Left ventricle myocardium inferior (tissue), 1 donor: ENCODE measurements at regions not wholly inside any gene's neighbourhood (a gene's known extent, or its start where the extent isn't known, plus 50 kb on each side); places are given as distances from the start of the nearest gene placed in this dataset.
"Not testable (repeated sequence)": the region's sequence is repeated elsewhere in the genome, so short reads cannot be mapped to it uniquely, and the experiment has no call there.

Experiments used
- DNase-seq: peaks from one replicate; pipeline ENCODE4 v3.0.0-alpha.2; 2020
- H3K27ac ChIP-seq: fragments of 200-600 bp; replicated peaks from 2 replicates; pipeline ENCODE4 v1.8.0; 2021
- H3K27me3 ChIP-seq: fragments of 200-600 bp; 2 replicates; pipeline ENCODE4 v1.8.0; 2021; ENCODE audit warnings: low read depth
- H3K36me3 ChIP-seq: fragments of 200-600 bp; 2 replicates; pipeline ENCODE4 v1.8.0; 2021
- H3K4me1 ChIP-seq: fragments of 200-600 bp; 2 replicates; pipeline ENCODE4 v1.8.0; 2021
- H3K4me3 ChIP-seq: fragments of 200-600 bp; 2 replicates; pipeline ENCODE4 v1.8.0; 2021; ENCODE audit warnings: mild to moderate bottlenecking, moderate library complexity
- H3K9me3 ChIP-seq: fragments of 200-600 bp; replicated peaks from 2 replicates; pipeline ENCODE4 v1.8.0; 2021
- intact Hi-C: fragments of 100-400 bp; cut with micrococcal nuclease; formaldehyde crosslinking; loops from one replicate; pipeline ENCODE4 v1.11.0; 2022
- TF ChIP-seq, protein P1 (sequence below): fragments of 200-600 bp; IDR thresholded peaks from 2 replicates; pipeline ENCODE4 v1.8.0; 2021; ENCODE audit warnings: antibody characterized with exemption, mild to moderate bottlenecking, borderline replicate concordance
- donor health status: DM: no; HTN: yes; CAD: no; lungs with severe emphysema.

DNA sequence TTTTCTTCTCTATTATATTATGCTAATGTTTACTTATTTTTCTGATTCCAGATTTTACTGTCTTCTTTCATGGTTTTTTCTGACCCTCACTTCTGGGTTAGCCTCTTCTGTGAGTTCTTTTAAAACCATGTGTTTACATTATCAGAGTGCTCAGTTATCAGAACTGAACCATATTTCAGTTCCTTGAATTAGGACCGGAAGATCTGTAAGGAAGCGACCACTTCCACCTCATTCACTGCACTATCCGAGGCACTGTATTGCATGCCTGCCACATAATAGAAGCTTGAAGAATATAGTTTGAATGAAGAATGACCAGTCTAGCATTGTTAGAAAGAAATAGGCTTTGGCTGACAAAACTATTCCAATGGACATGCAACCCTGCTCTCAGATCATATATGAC lies 281.0 kb upstream of the DEPDC1 start:
- Histone ChIP-seq H3K4me3 (no peak overlapping the region), H3K27ac (no peak overlapping the region), H3K9me3 (peaks cover 20% of the 10 kb centered on the region), H3K36me3 (no peaks in the 10 kb centered on the region), H3K27me3 (no peaks in the 10 kb centered on the region), H3K4me1 (no peaks in the 10 kb centered on the region)
- no peak for DNase-seq
- intact Hi-C loops = no loop called here
- TF ChIP-seq, protein P1, sequence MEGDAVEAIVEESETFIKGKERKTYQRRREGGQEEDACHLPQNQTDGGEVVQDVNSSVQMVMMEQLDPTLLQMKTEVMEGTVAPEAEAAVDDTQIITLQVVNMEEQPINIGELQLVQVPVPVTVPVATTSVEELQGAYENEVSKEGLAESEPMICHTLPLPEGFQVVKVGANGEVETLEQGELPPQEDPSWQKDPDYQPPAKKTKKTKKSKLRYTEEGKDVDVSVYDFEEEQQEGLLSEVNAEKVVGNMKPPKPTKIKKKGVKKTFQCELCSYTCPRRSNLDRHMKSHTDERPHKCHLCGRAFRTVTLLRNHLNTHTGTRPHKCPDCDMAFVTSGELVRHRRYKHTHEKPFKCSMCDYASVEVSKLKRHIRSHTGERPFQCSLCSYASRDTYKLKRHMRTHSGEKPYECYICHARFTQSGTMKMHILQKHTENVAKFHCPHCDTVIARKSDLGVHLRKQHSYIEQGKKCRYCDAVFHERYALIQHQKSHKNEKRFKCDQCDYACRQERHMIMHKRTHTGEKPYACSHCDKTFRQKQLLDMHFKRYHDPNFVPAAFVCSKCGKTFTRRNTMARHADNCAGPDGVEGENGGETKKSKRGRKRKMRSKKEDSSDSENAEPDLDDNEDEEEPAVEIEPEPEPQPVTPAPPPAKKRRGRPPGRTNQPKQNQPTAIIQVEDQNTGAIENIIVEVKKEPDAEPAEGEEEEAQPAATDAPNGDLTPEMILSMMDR = no peak

DNA sequence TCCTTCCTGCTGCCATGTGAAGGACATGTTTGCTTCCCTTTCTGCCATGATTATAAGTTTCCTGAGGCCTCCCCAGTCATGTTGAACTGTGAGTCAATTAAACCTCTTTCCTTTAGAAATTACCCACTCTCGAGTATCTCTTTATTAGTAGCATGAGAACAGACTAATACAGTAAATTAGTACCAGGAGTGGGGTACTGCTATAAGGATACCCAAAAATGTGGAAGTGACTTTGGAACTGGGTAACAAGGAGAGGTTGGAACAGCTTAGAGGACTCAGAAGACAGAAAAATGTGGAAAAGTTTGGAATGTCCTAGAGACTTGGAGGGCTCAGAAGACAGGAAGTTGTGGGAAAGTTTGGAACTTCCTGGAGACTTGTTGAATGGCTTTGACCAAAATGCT lies 283.0 kb upstream of the DEPDC1 start:
- H3K9me3 ChIP-seq = peaks cover 20% of the 10 kb centered on the region
- DNase-seq, H3K4me3 ChIP-seq, H3K27ac ChIP-seq, intact Hi-C loops, H3K27me3 ChIP-seq, H3K4me1 ChIP-seq, H3K36me3 ChIP-seq: not testable (repeated sequence)

DNA sequence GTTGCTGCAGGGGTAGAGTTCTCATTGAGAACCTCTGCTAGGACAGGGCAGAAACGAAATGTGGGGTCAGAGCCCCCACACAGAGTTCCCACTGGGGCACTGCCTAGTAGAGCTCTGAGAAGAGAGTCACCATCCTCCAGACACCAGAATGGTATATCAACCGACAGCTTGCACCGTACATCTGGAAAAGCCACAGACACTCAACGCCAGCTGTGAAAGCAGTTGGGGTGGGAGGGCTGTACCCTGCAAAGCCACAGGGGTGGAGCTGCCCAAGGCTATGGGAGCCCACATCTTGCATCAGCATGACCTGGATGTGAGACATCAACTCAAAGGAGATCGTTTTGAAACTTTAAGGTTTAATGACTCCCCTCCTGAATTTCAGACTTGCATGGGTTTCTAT lies 284.0 kb upstream of the DEPDC1 start:
- no peak overlapping the region for H3K4me3 ChIP-seq
- H3K36me3 ChIP-seq = no peaks in the 10 kb centered on the region
- no peak for DNase-seq
- no peaks in the 10 kb centered on the region for H3K4me1 ChIP-seq
- peaks cover 20% of the 10 kb centered on the region for H3K9me3 ChIP-seq
- no peak overlapping the region for H3K27ac ChIP-seq
- TF ChIP-seq, protein P1 = no peak
- H3K27me3 ChIP-seq = no peaks in the 10 kb centered on the region
- intact Hi-C loops = no loop called here

DNA sequence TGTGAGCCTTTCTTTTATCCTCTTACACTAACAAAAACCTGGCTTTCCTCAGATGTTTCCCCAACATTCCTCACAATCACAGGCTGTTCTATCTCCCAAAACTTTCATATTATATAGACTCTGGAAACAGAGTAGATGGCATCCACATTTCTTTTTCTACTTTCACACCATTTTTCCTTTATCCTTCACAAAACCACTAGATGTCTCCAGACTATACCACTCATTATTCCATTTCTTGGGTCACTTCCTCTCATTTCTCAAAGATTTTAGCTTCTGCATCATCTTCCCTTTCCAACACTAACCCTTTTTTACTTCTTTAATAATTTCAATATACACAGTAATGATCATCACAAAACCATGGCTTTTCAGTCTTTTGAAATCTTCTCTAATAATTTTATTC lies 286.0 kb upstream of the DEPDC1 start:
- TF ChIP-seq, protein P1 = peak; percentile 15
- Histone ChIP-seq H3K27me3 (no peaks in the 10 kb centered on the region), H3K9me3 (peaks cover 20% of the 10 kb centered on the region), H3K36me3 (no peaks in the 10 kb centered on the region), H3K4me3 (no peak overlapping the region), H3K4me1 (no peaks in the 10 kb centered on the region), H3K27ac (no peak overlapping the region)
- DNase-seq = no peak
- intact Hi-C loops = no loop called here

DNA sequence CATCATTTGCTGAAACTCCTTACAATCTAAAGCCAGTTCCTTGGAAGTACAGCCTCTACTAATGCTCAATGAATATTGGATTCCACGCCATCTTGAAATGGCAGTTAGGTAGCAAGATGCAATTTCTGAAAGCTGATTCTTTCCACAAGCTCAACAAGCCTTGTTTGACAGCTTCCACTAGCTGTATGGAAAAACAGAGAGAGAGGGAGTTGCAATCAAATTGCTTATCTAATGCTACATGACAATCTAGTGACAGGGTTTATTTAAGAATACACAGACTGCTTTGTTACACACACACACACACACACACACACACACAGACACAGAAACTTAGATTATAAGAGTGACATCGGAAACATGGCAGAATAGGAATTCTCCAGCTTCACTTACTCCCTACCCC lies 288.4 kb upstream of the DEPDC1 start:
- TF ChIP-seq, protein P1 = no peak
- peaks cover 7% of the 10 kb centered on the region for H3K9me3 ChIP-seq
- no peak overlapping the region for H3K27ac ChIP-seq
- no peaks in the 10 kb centered on the region for H3K27me3 ChIP-seq
- no peak overlapping the region for H3K4me3 ChIP-seq
- intact Hi-C loops = no loop called here
- no peaks in the 10 kb centered on the region for H3K4me1 ChIP-seq
- H3K36me3 ChIP-seq = no peaks in the 10 kb centered on the region
- DNase-seq = no peak

DNA sequence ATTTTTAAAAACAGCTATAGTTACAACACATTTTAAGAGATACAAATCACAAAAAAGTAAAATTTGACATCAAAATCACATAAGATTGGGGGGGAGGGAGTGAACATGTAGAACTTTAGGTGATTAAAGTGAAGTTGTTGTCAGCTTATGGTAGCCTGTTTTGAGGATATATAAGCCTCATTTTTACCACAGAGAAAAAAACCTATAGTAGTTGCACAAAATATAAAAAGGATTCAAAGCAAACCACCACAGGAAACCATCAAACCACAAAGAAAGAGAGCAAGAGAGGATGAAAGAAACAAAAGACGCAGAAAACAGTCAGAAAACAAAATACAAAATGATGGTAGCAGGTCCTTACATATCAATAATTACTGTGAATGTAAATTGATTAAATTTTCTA lies 291.9 kb upstream of the DEPDC1 start:
- TF ChIP-seq, protein P1 = no peak
- Histone ChIP-seq H3K36me3 (no peaks in the 10 kb centered on the region), H3K9me3 (no peaks in the 10 kb centered on the region), H3K4me3 (no peak overlapping the region), H3K27me3 (no peaks in the 10 kb centered on the region), H3K4me1 (no peaks in the 10 kb centered on the region), H3K27ac (no peak overlapping the region)
- no peak for DNase-seq
- intact Hi-C loops = no loop called here
